ENCODE measurements at regions not wholly inside any gene's neighbourhood (a gene's known extent, or its start where the extent isn't known, plus 50 kb on each side); places are given as distances from the start of the nearest gene placed in this dataset.
"Not testable (repeated sequence)": the region's sequence is repeated elsewhere in the genome, so short reads cannot be mapped to it uniquely, and the experiment has no call there.

DNA sequence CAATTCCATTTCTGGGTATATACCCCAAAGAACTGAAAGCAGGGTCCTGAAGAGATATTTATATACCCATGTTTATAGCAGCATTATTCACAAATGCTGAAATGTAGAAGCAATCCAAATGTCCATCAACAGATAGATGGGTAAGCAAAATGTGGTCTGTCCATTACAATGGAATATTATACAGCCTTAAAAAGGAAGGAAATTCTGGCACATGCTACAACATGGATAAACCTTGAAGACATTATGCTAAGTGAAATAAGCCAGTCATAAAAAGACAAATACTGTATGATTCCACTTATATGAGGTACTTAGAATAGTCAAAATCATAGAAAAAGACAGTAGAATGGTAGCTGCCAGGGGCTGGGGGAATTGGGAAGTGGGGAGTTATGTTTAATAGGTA, 169.4 kb upstream of the MED14 start:
- H3K27me3 Mint-ChIP-seq = peaks cover 12 to 17% of the 10 kb centered on the region in 2 donors
- H3K4me3 Mint-ChIP-seq; H3K27ac Mint-ChIP-seq; POLR2A ChIA-PET; H3K9me3 Mint-ChIP-seq; H3K4me3 ChIP-seq (ENCODE audit: low read length); H3K36me3 Mint-ChIP-seq; H3K27me3 ChIP-seq (ENCODE audit: insufficient read depth, low read length, poor library complexity, severe bottlenecking); H3K4me1 Mint-ChIP-seq; H3K27ac ChIP-seq (ENCODE audit: low read depth, low read length); H3K9me3 ChIP-seq (ENCODE audit: low read length); DNase-seq; H3K36me3 ChIP-seq (ENCODE audit: insufficient read depth, low read length); CTCF ChIA-PET; H3K4me1 ChIP-seq (ENCODE audit: insufficient read depth, low read length): not testable (repeated sequence)

DNA sequence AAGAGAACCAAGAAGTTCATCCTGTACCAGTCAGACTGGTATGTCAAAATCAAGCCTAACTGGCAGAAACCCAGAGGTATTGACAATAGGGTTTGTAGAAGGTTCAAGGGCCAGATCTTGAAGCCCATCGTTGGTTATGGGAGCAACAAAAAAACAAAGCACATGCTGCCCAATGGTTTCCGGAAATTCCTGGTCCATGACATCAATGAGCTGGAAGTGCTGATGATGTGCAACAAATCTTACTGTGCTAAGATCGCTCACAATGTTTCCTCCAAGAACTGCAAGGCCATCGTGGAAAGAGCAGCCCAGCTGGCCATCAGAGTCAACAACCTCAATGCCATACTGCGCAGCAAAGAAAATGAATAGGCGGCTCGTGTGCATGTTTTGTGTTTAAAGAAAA, 172.7 kb upstream of the MED14 start:
- ChIA-PET CTCF (no interaction called here), POLR2A (no interaction called here)
- Mint-ChIP-seq H3K36me3 (peaks cover 0 to 3% (median 0%) of the 10 kb centered on the region in 3 donors), H3K9me3 (peaks cover 0 to 3% (median 2%) of the 10 kb centered on the region in 5 donors), H3K4me3 (no peak overlapping the region), H3K27ac (no peak overlapping the region), H3K4me1 (no peaks in the 10 kb centered on the region), H3K27me3 (peaks cover 3 to 9% of the 10 kb centered on the region in 2 donors)
- Histone ChIP-seq H3K36me3 (ENCODE audit: insufficient read depth, low read length) (no peaks in the 10 kb centered on the region), H3K4me3 (ENCODE audit: low read length) (no peak overlapping the region), H3K9me3 (ENCODE audit: low read length) (no peaks in the 10 kb centered on the region), H3K27ac (ENCODE audit: low read depth, low read length) (no peak overlapping the region), H3K4me1 (ENCODE audit: insufficient read depth, low read length) (no peaks in the 10 kb centered on the region), H3K27me3 (ENCODE audit: insufficient read depth, low read length, poor library complexity, severe bottlenecking) (no peaks in the 10 kb centered on the region)
- no peak for DNase-seq

DNA sequence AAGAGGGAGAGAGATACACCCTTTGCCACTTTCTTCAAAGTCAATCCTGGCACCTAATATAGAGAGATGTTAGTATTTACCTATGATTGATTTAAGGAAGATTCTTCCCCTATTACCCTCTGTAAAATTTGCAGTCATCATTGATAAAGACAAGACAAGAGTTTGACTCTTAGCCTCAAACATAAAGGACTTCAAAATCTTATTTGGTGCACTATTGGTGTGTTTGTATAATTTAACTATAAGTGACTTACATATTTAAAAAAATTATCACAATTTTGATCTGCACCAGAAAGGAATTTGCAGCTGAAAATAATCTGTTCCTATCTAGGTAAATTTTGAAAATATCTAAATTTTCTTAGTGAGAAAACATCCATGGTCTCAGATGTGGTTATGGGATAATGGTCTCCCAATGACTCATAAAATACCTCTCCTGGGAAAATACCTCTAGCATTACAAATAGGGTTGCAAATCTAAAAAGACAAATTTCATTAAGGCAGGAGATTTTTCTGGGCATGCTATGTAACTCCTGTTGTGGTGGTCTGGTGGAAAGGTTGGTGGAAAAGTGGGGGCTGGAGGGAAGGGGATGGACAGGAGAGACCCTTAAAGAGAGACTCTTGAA, 173.6 kb upstream of the MED14 start:
- peaks cover 0 to 3% (median 0%) of the 10 kb centered on the region in 5 donors for H3K9me3 Mint-ChIP-seq
- H3K27me3 Mint-ChIP-seq = peaks cover 3 to 7% of the 10 kb centered on the region in 2 donors
- no peak overlapping the region for H3K4me3 Mint-ChIP-seq
- POLR2A ChIA-PET = no interaction called here
- no peaks in the 10 kb centered on the region for H3K4me1 Mint-ChIP-seq
- no peak overlapping the region for H3K4me3 ChIP-seq (ENCODE audit: low read length)
- no peak overlapping the region for H3K27ac ChIP-seq (ENCODE audit: low read depth, low read length)
- H3K27ac Mint-ChIP-seq = no peak overlapping the region
- peaks cover 0 to 3% (median 0%) of the 10 kb centered on the region in 3 donors for H3K36me3 Mint-ChIP-seq
- no peaks in the 10 kb centered on the region for H3K4me1 ChIP-seq (ENCODE audit: insufficient read depth, low read length)
- no peak for DNase-seq
- no peaks in the 10 kb centered on the region for H3K9me3 ChIP-seq (ENCODE audit: low read length)
- no peaks in the 10 kb centered on the region for H3K36me3 ChIP-seq (ENCODE audit: insufficient read depth, low read length)
- H3K27me3 ChIP-seq (ENCODE audit: insufficient read depth, low read length, poor library complexity, severe bottlenecking) = no peaks in the 10 kb centered on the region
- CTCF ChIA-PET = no interaction called here

DNA sequence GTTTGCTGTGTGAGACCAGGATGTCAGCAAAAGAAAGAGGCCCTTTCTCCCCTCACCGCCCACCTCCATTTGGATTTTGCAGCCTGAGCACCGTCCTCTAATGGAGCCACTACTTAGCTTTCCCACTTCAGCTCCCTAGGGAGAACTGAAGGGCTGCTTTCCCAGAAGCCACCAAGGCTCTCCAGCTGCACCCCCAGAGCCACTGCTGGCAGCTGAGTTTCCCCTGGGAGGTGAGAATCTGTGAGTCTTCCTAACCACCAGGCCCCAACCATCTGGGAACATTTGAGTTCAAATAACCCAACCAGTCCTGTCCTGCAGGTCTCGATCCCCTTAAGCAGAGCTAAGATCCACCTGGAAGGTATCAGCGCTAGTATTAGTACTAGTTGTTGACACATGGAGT, 173.1 kb upstream of the USP9X start:
- no peak overlapping the region for H3K4me3 Mint-ChIP-seq
- peaks cover 0 to 2% (median 0%) of the 10 kb centered on the region in 5 donors for H3K9me3 Mint-ChIP-seq
- Histone ChIP-seq H3K9me3 (ENCODE audit: low read length) (no peaks in the 10 kb centered on the region), H3K27ac (ENCODE audit: low read depth, low read length) (no peak overlapping the region), H3K27me3 (ENCODE audit: insufficient read depth, low read length, poor library complexity, severe bottlenecking) (no peaks in the 10 kb centered on the region), H3K4me1 (ENCODE audit: insufficient read depth, low read length) (no peaks in the 10 kb centered on the region), H3K4me3 (ENCODE audit: low read length) (no peak overlapping the region), H3K36me3 (ENCODE audit: insufficient read depth, low read length) (no peaks in the 10 kb centered on the region)
- no peaks in the 10 kb centered on the region for H3K36me3 Mint-ChIP-seq
- no peak overlapping the region for H3K27ac Mint-ChIP-seq
- ChIA-PET POLR2A (no interaction called here), CTCF (no interaction called here)
- peaks cover 4 to 10% of the 10 kb centered on the region in 2 donors for H3K27me3 Mint-ChIP-seq
- H3K4me1 Mint-ChIP-seq = no peaks in the 10 kb centered on the region
- DNase-seq = no peak

DNA sequence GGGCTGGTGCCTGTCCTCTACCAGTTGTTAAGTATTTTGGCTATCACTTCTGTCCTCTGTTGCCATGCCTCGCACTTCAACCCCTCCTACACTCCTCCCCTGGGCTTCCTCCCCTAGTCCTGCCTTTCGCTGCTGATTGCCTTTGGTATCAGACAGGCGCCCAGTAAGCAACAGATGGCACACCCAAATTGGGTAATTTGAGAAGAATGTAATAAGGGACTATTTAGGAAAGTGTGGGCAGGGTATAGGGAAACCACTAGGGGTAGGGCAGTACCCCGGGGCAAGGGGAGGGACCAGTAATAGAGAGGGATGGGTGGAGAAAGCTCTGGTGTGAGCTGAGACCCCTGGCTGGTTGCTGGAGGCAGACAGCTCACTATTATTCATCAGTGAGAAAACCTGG, 172.7 kb upstream of the USP9X start:
- Histone ChIP-seq H3K4me1 (ENCODE audit: insufficient read depth, low read length) (no peaks in the 10 kb centered on the region), H3K36me3 (ENCODE audit: insufficient read depth, low read length) (no peaks in the 10 kb centered on the region), H3K9me3 (ENCODE audit: low read length) (no peaks in the 10 kb centered on the region), H3K27me3 (ENCODE audit: insufficient read depth, low read length, poor library complexity, severe bottlenecking) (no peaks in the 10 kb centered on the region), H3K4me3 (ENCODE audit: low read length) (no peak overlapping the region), H3K27ac (ENCODE audit: low read depth, low read length) (no peak overlapping the region)
- peaks cover 0 to 2% (median 0%) of the 10 kb centered on the region in 5 donors for H3K9me3 Mint-ChIP-seq
- no peak overlapping the region for H3K4me3 Mint-ChIP-seq
- CTCF ChIA-PET = no interaction called here
- no peak overlapping the region for H3K27ac Mint-ChIP-seq
- H3K36me3 Mint-ChIP-seq = no peaks in the 10 kb centered on the region
- POLR2A ChIA-PET = no interaction called here
- H3K4me1 Mint-ChIP-seq = no peaks in the 10 kb centered on the region
- no peak for DNase-seq
- H3K27me3 Mint-ChIP-seq = peaks cover 4 to 10% of the 10 kb centered on the region in 2 donors

DNA sequence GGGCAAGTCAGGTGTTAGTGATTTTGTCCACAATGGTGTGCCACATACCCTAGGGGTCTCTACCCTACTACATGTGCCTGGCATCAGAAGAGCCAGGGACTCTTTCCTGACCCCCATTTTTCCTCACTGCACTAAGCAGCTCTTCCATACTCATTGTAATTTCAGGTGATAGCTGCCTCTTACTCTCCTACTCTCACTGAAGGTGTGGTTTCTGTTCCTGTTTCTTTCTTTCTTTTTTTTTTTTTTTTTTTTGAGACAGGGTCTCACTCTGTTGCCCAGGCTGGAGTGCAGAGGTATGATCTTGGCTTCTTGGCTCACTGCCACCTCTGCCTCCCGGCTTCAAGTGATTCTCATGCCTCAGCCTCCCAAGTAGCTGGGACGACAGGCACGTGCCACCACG, 164.9 kb upstream of the USP9X start:
- Mint-ChIP-seq H3K4me1 (no peaks in the 10 kb centered on the region), H3K9me3 (peaks cover 0 to 8% (median 6%) of the 10 kb centered on the region in 5 donors), H3K36me3 (peaks cover 0 to 9% (median 0%) of the 10 kb centered on the region in 3 donors), H3K27me3 (peaks cover 7% of the 10 kb centered on the region in 2 donors), H3K4me3 (no peak overlapping the region), H3K27ac (no peak overlapping the region)
- H3K27me3 ChIP-seq (ENCODE audit: insufficient read depth, low read length, poor library complexity, severe bottlenecking) = no peaks in the 10 kb centered on the region
- no peak overlapping the region for H3K27ac ChIP-seq (ENCODE audit: low read depth, low read length)
- no peaks in the 10 kb centered on the region for H3K36me3 ChIP-seq (ENCODE audit: insufficient read depth, low read length)
- DNase-seq = no peak
- CTCF ChIA-PET = no interaction called here
- POLR2A ChIA-PET = no interaction called here
- no peak overlapping the region for H3K4me3 ChIP-seq (ENCODE audit: low read length)
- no peaks in the 10 kb centered on the region for H3K4me1 ChIP-seq (ENCODE audit: insufficient read depth, low read length)
- no peaks in the 10 kb centered on the region for H3K9me3 ChIP-seq (ENCODE audit: low read length)

DNA sequence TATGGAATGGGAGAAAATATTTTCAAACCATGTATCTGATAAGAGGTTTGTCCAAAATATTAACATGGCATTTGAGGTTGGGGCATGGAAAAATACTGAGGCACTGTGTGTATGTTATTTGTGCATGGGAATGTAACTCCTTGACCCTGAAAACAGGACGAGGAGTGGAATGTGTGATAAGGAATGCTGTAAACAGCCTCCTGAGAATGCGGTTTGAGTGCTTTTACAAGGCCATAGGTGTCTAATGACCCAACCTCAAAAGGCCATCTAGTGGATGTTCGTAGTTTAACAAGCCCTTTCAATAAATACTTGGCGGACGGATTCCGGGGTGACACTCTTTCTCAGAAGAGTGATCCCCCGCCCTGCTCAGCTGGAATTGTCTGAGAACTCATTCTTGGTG, 162.9 kb upstream of the USP9X start:
- Mint-ChIP-seq H3K27ac (no peak overlapping the region), H3K4me1 (no peaks in the 10 kb centered on the region), H3K36me3 (peaks cover 0 to 9% (median 0%) of the 10 kb centered on the region in 3 donors), H3K4me3 (no peak overlapping the region), H3K9me3 (peaks cover 0 to 8% (median 7%) of the 10 kb centered on the region in 5 donors), H3K27me3 (peaks cover 3% of the 10 kb centered on the region in 2 donors)
- no peak for DNase-seq
- ChIA-PET POLR2A (no interaction called here), CTCF (interaction anchor here (1.3 kb wide), 1 partner anchor 11 kb away, joined by 4 read pairs; no protein-coding TSS in a partner anchor)
- Histone ChIP-seq H3K4me1 (ENCODE audit: insufficient read depth, low read length) (no peaks in the 10 kb centered on the region), H3K36me3 (ENCODE audit: insufficient read depth, low read length) (no peaks in the 10 kb centered on the region), H3K27ac (ENCODE audit: low read depth, low read length) (no peak overlapping the region), H3K9me3 (ENCODE audit: low read length) (no peaks in the 10 kb centered on the region), H3K27me3 (ENCODE audit: insufficient read depth, low read length, poor library complexity, severe bottlenecking) (no peaks in the 10 kb centered on the region), H3K4me3 (ENCODE audit: low read length) (no peak overlapping the region)

DNA sequence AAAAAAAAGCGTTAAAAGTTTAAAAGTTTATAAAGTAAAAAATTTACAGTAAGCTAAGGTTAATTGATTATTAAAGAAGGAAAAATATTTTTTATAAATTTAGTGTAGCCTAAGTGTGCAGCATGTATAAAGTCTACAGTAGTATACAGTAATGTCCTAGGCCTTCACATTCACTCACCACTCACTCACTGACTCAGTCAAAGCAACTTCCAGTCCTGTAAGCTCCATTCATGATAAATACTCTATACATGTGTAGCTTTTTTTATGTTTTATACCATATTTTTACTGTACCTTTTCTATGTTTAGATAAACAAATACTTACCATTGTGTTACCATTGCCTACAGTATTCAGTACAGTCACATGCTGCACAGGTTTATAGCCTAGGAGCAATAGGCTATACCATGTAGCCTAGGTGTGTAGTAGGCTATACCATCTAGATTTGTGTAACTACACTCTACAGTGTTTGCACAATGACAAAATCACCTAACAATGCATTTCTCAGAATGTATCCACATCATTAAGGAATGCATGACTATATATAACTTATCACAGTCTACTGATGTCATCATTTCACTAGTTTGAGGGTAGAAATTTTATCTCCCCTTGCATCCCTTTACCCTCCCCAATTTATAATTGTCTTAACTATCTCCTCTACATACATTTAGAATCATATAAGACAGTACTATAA, 158.4 kb upstream of the USP9X start:
- H3K27me3 ChIP-seq (ENCODE audit: insufficient read depth, low read length, poor library complexity, severe bottlenecking); H3K4me1 ChIP-seq (ENCODE audit: insufficient read depth, low read length); H3K4me1 Mint-ChIP-seq; H3K9me3 ChIP-seq (ENCODE audit: low read length); DNase-seq; H3K27ac Mint-ChIP-seq; H3K27ac ChIP-seq (ENCODE audit: low read depth, low read length); H3K36me3 ChIP-seq (ENCODE audit: insufficient read depth, low read length); H3K4me3 ChIP-seq (ENCODE audit: low read length); POLR2A ChIA-PET; CTCF ChIA-PET; H3K4me3 Mint-ChIP-seq: not testable (repeated sequence)
- Mint-ChIP-seq H3K9me3 (peaks cover 2 to 25% (median 19%) of the 10 kb centered on the region in 5 donors), H3K36me3 (peaks cover 0 to 20% (median 3%) of the 10 kb centered on the region in 3 donors), H3K27me3 (peaks cover 3 to 15% of the 10 kb centered on the region in 2 donors)
